ENCODE measurements at regions not wholly inside any gene's neighbourhood (a gene's known extent, or its start where the extent isn't known, plus 50 kb on each side); places are given as distances from the start of the nearest gene placed in this dataset.
"Not testable (repeated sequence)": the region's sequence is repeated elsewhere in the genome, so short reads cannot be mapped to it uniquely, and the experiment has no call there.

- in situ Hi-C loops (cut with HindIII; ENCODE audit: low sequenced_read_pairs), result no loop called here
These were observed 118.2 kb upstream of the LRFN2 start for GRCh38 chr6:40705354-40705753.

GRCh38 chr6:40701352-40702007 lies 114.3 kb upstream of the LRFN2 start:
- in situ Hi-C loops (cut with HindIII; ENCODE audit: low sequenced_read_pairs), result no loop called here

GRCh38 chr6:40700006-40700580 lies 112.9 kb upstream of the LRFN2 start:
- in situ Hi-C loops (cut with HindIII; ENCODE audit: low sequenced_read_pairs), result no loop called here

- in situ Hi-C loops (cut with HindIII; ENCODE audit: low sequenced_read_pairs), result no loop called here
These were observed 108.7 kb upstream of the LRFN2 start for GRCh38 chr6:40695750-40696415.

GRCh38 chr6:40695114-40695513 lies 108.0 kb upstream of the LRFN2 start:
- in situ Hi-C loops (cut with HindIII; ENCODE audit: low sequenced_read_pairs), result no loop called here

- in situ Hi-C loops (cut with HindIII; ENCODE audit: low sequenced_read_pairs), result no loop called here
These were observed 106.6 kb upstream of the LRFN2 start for GRCh38 chr6:40693768-40694167.

GRCh38 chr6:40692337-40692736 lies 105.2 kb upstream of the LRFN2 start:
- in situ Hi-C loops (cut with HindIII; ENCODE audit: low sequenced_read_pairs), result no loop called here

- in situ Hi-C loops (cut with HindIII; ENCODE audit: low sequenced_read_pairs), result no loop called here
These were observed 102.0 kb upstream of the LRFN2 start for GRCh38 chr6:40689185-40689584.

GRCh38 chr6:40688214-40688761 lies 101.1 kb upstream of the LRFN2 start:
- in situ Hi-C loops (cut with HindIII; ENCODE audit: low sequenced_read_pairs), result no loop called here

GRCh38 chr6:40685862-40686261 lies 98.7 kb upstream of the LRFN2 start:
- in situ Hi-C loops (cut with HindIII; ENCODE audit: low sequenced_read_pairs), result no loop called here

- in situ Hi-C loops (cut with HindIII; ENCODE audit: low sequenced_read_pairs), result no loop called here
These were observed 94.5 kb upstream of the LRFN2 start for GRCh38 chr6:40681622-40682021.

- in situ Hi-C loops (cut with HindIII; ENCODE audit: low sequenced_read_pairs), result no loop called here
These were observed 91.8 kb upstream of the LRFN2 start for GRCh38 chr6:40678941-40679340.

- in situ Hi-C loops (cut with HindIII; ENCODE audit: low sequenced_read_pairs), result no loop called here
These were observed 87.0 kb upstream of the LRFN2 start for GRCh38 chr6:40674170-40674569.

- in situ Hi-C loops (cut with HindIII; ENCODE audit: low sequenced_read_pairs), result no loop called here
These were observed 84.9 kb upstream of the LRFN2 start for GRCh38 chr6:40672087-40672486.

- in situ Hi-C loops (cut with HindIII; ENCODE audit: low sequenced_read_pairs), result no loop called here
These were observed 84.5 kb upstream of the LRFN2 start for GRCh38 chr6:40671694-40672050.

GRCh38 chr6:40671001-40671693 lies 84.0 kb upstream of the LRFN2 start:
- in situ Hi-C loops (cut with HindIII; ENCODE audit: low sequenced_read_pairs), result no loop called here

GRCh38 chr6:40669343-40669742 lies 82.2 kb upstream of the LRFN2 start:
- in situ Hi-C loops (cut with HindIII; ENCODE audit: low sequenced_read_pairs), result no loop called here

- in situ Hi-C loops (cut with HindIII; ENCODE audit: low sequenced_read_pairs), result no loop called here
These were observed 81.0 kb upstream of the LRFN2 start for GRCh38 chr6:40668203-40668602.

GRCh38 chr6:40666530-40666929 lies 79.4 kb upstream of the LRFN2 start:
- in situ Hi-C loops (cut with HindIII; ENCODE audit: low sequenced_read_pairs), result no loop called here

GRCh38 chr6:40661726-40662125 lies 74.6 kb upstream of the LRFN2 start:
- in situ Hi-C loops (cut with HindIII; ENCODE audit: low sequenced_read_pairs), result no loop called here

GRCh38 chr6:40656772-40657171 lies 69.6 kb upstream of the LRFN2 start:
- in situ Hi-C loops (cut with HindIII; ENCODE audit: low sequenced_read_pairs), result not testable (repeated sequence)

GRCh38 chr6:40654828-40655227 lies 67.7 kb upstream of the LRFN2 start:
- in situ Hi-C loops (cut with HindIII; ENCODE audit: low sequenced_read_pairs), result no loop called here
